ENCODE measurements at regions not wholly inside any gene's neighbourhood (a gene's known extent, or its start where the extent isn't known, plus 50 kb on each side); places are given as distances from the start of the nearest gene placed in this dataset.

DNA sequence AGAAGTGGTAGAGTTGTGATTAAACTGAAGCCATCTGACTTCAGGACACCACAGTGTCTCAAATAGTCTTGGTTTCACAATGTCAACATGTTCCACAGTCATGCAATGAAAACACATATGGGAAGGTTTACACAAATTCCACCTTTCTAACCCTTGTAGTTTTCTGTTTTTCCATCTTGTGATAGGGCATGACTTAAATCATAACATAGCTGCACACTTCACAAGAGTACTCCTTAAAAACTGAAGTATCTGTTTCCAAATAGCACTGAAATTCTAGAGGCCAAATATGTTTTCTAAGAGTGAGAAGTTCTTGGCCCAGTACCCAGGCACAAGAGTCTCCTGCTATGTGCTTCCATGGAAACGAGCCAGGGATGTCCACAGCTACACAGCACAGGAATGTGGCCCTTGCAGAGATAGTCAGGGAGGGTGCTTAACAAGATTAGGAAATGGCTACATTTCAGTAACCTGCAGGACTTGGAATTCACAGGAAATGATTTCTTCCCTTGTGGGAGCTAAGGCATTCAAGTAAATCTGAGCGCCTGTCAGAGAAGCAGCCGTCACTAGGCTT is 269.1 kb downstream of the NDFIP2 start:
- TF ChIP-seq, protein P1, sequence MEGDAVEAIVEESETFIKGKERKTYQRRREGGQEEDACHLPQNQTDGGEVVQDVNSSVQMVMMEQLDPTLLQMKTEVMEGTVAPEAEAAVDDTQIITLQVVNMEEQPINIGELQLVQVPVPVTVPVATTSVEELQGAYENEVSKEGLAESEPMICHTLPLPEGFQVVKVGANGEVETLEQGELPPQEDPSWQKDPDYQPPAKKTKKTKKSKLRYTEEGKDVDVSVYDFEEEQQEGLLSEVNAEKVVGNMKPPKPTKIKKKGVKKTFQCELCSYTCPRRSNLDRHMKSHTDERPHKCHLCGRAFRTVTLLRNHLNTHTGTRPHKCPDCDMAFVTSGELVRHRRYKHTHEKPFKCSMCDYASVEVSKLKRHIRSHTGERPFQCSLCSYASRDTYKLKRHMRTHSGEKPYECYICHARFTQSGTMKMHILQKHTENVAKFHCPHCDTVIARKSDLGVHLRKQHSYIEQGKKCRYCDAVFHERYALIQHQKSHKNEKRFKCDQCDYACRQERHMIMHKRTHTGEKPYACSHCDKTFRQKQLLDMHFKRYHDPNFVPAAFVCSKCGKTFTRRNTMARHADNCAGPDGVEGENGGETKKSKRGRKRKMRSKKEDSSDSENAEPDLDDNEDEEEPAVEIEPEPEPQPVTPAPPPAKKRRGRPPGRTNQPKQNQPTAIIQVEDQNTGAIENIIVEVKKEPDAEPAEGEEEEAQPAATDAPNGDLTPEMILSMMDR (optimal IDR thresholded peaks at IDR 0.05 in 1 of 3, IDR thresholded peaks at IDR 0.05 in 1 of 3, conservative IDR thresholded peaks at IDR 0.05 in 1 of 3; ENCODE audit: extremely low read depth in 1 of 3, insufficient read depth in 2 of 3, low read length in 3 of 3): no peak
- TF ChIP-seq EZH2 (IDR thresholded peaks at IDR 0.05; ENCODE audit: low read length): no peak

All from keratinocyte (primary cell).